ENCODE measurements at regions not wholly inside any gene's neighbourhood (a gene's known extent, or its start where the extent isn't known, plus 50 kb on each side); places are given as distances from the start of the nearest gene placed in this dataset.

DNA sequence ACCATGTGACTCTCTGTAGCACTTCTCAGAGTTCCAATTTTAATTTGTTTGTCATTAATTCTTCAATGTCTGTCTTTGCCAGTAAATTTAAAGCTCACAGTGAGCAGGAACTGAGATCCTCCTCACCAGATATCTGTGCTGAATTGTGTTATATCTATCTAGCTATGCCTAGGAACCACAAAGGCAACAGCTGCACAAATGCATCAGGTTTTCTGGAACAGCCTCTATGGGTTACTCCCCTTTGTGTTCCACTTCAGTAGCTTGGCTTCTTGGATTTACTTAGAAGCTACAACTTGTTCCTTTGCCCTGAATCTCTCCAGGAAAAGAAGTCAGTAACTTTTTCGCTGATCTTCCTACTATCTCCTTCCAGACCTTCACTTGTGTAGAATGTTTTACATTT is 1237.8 kb upstream of the ADGRL4 start:
- no peak for TF ChIP-seq CTCF (conservative IDR thresholded peaks at IDR 0.05; ENCODE audit: low read depth, low read length)
- DNase-seq (ENCODE audit: low read depth), result no peak
- H3K4me3 ChIP-seq (ENCODE audit: low read length), result no peak overlapping the region

DNA sequence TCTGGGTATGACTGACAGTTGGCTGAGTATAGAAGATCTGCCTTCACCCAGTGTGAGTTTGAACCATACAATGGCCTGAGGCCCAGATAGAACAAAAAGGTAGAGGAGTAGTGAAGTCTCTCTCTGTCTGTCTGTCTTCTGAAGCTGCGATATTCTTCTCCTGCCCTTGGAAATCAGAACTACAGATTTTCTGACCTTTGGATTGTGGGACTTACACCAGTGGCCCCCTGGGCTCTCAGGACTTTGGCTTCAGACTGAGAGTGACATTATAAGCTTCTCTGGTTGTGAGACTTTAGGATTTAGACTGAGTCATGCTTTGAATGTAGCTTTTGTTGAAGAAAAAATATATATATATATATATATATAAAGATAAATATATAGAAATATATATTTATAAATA is 1235.0 kb upstream of the ADGRL4 start:
- no peak for TF ChIP-seq CTCF (conservative IDR thresholded peaks at IDR 0.05; ENCODE audit: low read depth, low read length)
- DNase-seq (ENCODE audit: low read depth), result no peak
- no peak overlapping the region for H3K4me3 ChIP-seq (ENCODE audit: low read length)

DNA sequence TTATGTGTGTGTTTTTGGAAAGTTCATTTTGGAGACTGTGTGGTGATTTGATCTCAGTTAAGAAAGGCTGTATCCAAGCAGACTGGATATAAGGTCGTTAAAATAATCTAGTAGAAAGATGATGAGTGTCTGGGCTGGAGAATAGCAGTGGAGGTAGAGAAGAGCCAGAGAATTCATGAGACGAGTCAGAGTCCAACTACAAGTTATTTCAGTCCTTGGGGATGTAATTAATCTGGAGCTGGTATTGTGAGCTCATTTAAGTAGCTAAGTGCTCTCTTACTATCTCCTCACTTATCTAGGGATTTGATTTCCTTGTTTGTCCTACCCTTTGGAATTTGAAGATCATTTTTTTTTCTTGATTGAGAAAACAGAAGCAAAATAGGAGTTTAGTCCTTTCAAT is 1219.0 kb upstream of the ADGRL4 start:
- no peak overlapping the region for H3K4me3 ChIP-seq (ENCODE audit: low read length)
- DNase-seq (ENCODE audit: low read depth), result no peak
- TF ChIP-seq CTCF (conservative IDR thresholded peaks at IDR 0.05; ENCODE audit: low read depth, low read length), result no peak

DNA sequence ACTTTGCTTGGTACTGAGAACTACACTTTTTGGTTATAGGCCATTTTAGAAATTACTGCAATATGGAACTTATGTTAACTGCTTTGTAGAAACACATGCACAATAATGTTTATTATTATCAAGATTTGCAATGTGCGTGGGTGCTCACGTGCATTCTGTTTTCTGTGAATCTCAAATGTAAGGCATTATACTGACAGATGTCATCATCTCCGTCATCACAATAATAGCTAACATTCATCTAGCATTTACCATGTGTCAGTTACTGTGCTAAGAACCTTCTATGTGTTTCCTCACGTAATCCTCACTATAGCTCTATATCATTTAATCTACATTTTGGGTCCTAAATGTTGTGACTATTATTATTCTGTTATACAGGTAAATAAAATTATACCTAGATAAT is 1214.8 kb upstream of the ADGRL4 start:
- no peak for TF ChIP-seq CTCF (conservative IDR thresholded peaks at IDR 0.05; ENCODE audit: low read depth, low read length)
- no peak overlapping the region for H3K4me3 ChIP-seq (ENCODE audit: low read length)
- no peak for DNase-seq (ENCODE audit: low read depth)

DNA sequence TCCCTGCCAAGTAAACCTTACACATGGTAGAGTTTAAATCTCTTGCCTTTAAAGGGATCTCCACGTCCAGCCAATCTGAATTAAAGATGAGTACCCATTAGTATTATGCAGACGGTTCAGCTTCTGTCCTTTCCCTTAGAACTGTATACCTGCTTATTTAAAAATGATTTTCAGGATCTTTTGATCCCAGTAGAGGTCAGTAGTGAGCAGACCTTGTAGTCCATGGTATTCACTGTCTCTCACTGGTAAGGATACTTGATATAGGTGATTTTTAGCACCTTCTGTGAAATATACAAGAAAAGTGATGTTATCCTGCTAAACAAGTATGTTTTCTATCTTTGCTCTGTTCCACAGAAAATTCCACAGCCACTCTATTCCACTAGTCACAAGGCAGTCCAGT is 1211.6 kb upstream of the ADGRL4 start:
- TF ChIP-seq CTCF (conservative IDR thresholded peaks at IDR 0.05; ENCODE audit: low read depth, low read length), result peak; percentile 64
- DNase-seq (ENCODE audit: low read depth), result peak; percentile 5
- no peak overlapping the region for H3K4me3 ChIP-seq (ENCODE audit: low read length)

- TF ChIP-seq CTCF (conservative IDR thresholded peaks at IDR 0.05; ENCODE audit: low read depth, low read length), result peak; percentile 75
- peak; percentile 51 for DNase-seq (ENCODE audit: low read depth)
- H3K4me3 ChIP-seq (ENCODE audit: low read length), result no peak overlapping the region
Observed at GRCh38 chr1:80217377-80217986, 1211.0 kb upstream of the ADGRL4 start.

DNA sequence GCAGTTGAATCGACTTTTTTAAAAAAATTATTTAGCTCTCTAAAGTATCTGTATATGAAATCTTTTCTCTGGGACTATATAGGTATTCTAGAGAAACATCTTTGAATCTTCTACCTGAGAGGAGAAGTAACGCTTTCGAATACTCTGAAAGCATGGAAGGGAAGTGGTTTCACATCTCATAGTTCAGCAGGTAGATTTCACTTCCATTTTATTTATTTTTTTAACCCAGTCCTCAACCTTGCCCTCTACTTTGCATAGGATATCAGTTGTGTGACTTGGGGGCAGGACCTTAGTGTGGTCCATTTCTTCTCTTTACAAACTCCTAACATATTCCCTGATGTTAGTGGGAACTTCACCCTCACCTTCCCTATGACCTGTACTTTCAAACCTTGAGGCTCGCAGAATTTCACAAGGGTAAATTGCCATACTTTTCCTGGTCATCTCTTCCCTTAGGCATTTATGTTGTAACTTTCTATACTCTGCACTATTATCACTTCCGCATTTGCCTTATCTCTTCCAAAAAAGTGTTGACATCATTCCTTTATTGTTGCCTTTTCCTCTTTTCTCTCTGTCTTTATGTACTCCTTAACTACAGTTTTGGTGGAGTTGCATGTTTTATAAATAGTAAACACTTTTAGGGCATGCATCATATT is 1208.5 kb upstream of the ADGRL4 start:
- no peak overlapping the region for H3K4me3 ChIP-seq (ENCODE audit: low read length)
- no peak for TF ChIP-seq CTCF (conservative IDR thresholded peaks at IDR 0.05; ENCODE audit: low read depth, low read length)
- no peak for DNase-seq (ENCODE audit: low read depth)
